Stimulated activated CD8-positive, alpha-beta memory T cell treated with anti-CD3 and anti-CD28 coated beads, Interleukin-15, amount 100 ng/mL, for 24 hours (primary cell): ENCODE measurements at regions not wholly inside any gene's neighbourhood (a gene's known extent, or its start where the extent isn't known, plus 50 kb on each side); places are given as distances from the start of the nearest gene placed in this dataset.

Source experiments
- DNase-seq: peaks from one replicate; pipeline ENCODE4 v3.0.0-alpha.2; 2020; ENCODE audit warnings: low read depth

DNA sequence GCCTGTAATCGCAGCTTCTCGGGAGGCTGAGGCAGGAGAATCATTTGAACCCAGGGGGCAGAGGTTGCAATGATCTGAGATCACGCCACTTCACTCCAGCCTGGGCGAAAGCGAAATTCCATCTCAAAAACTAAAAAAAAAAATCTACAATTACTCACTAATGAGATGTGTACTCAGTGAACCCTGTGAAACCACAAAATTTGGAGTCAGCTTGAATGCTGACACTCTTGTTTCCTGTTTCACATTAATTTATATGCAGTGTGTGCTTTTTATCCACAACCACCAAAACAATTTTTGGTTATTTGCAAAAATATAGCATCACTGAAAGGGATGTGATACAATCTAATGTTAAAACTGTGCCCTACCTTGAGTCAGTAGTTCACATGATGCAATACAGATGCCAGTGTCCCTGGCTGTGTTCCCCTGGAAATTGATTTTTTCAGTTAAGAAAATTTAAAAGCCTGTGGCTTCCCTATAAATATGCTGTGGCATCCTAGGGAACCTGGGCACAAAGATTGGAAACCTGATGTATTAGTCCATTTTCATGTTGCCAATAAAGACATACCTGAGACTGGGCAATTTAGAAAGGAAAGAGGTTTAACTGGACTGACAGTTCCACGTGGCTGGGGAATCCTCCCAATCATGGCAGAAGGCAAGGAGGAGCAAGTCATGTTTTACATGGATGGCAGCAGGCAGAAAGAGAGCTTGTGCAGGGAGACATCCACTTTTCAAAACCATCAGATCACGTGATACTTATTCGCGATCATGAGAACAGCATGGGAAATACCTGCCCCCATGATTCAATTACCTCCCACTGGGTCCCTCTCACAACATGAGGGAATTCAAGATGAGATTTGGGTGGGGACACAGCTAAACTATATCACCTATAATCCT lies 337.5 kb upstream of the NT5C1B start:
- no peak for DNase-seq

DNA sequence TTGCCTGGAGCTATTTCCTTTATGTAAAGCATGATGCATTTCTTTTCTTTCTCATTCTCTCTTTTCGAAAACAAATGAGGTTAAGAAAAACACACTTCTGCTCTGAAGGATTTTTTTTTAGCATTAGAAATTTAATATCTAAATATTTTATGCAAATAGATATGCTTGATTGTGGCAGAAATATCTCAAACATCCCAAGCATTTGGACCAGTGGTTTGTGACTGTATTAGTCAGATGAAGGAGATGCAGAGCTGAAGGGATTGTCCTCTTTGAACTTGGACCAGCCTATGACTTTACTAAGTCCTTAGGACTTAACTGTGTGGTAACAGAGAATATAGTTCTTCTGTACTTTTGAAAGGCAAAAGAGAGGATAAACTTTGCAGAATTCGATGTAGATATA lies 335.9 kb upstream of the NT5C1B start:
- DNase-seq = no peak

DNA sequence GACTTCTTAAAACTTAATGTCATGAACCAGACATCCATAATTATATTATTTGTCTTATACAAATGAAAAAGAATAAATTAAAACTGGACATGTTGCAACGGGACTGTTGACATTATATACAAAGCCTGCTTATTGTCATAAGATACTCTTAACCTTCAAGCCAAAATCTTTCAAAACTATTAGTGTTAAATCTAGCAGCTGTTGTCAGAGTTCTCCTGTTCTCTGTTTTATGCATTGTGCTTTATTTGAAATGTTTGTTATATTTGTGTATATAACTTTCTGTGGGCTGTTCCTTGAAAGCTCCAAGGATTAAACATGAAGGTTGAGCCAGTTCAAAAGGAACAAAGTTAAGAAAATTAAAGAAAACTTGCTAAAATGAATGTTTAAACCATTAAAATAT lies 335.5 kb upstream of the NT5C1B start:
- no peak for DNase-seq

DNA sequence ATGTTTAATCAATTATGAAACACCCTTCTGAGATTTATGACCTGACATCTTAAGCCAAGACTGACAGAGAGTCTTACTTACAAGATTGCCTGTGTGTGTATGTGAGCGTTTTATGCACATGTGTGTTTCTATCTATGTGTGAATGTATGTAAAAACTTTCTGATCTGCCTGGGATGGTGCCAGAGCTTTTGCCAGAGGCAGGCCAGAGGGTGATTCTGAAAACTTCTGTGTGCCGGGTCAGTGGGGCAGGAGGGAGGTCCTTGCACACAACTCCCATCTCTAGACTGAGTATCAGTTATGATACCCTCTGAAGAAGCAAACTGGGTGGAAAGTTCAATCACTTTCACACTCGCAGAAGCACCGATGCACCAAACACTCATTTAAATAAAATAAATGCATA lies 335.0 kb upstream of the NT5C1B start:
- no peak for DNase-seq

DNA sequence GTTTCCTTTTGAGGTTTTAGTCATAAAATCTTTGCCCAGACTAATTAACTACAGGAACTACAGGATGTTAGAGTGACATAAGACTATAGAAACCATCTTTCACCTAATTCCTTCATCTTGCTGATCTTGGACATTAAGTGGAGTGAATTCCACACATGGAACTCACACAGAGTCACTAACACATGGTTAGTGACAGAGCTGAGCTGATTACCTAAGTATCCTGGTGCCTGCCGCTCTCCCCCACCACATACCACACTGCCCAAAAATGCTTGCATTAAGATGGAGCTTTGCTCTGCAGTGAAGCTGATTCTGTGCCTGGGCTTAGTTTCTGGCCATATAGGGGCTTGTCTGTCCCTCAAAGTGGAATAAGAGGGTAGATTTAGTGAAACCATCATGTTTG lies 332.9 kb upstream of the NT5C1B start:
- DNase-seq = no peak

DNA sequence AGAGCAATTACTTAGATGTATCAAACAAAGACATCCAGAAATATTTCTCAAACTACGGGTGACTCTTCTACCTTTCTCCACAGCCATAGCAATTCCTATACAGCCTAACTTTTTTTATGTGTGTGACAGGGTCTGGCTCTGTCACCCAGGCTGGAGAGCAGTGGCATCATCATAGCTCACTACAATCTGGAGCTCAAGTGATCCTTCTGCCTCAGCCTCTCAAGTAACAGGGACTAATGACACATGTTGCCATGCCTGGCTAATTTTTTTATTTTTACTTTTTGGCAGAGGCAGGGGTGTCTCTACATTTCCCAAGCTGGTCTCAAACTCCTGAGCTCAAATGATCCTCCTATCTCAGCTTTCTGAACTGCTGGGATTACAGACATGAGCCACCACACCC lies 328.9 kb upstream of the NT5C1B start:
- DNase-seq = no peak

DNA sequence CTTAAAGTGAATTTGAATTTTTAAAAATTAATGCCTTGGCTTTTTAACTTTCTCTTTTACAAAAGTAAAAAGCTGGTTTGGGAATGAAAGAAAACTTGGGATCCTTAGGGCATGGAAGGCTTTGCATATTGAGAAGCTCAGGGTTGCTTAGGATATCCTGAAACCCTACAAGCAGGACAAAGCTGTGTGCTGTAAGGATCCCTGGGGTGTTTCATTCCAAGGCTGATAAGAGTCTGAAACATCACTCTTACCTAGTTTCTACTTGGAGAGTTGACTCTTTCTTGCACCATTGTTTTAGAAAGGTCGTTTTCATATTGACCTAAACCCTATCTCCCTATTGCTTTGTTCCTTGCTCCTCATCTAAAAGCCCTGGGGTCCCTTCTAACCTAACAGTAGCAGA lies 325.9 kb upstream of the NT5C1B start:
- no peak for DNase-seq

DNA sequence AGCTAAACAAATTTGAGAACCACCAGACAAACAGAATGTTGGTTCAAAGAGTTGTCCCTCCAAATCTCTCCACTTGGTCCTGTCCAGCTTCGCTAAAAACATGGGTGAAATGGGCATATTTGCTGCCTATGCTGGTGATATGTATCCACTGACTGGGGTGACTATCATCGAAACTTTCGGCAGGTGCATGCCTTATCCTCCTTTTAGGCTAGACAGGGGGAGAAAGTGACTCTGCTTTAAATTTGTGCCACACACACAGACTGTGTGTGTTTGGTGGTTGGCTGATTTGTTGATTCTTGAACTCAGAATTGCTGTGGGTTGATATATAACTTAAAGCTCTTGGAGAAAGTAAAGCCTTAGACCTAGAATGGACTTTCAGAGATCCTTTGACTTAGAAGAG lies 324.1 kb upstream of the NT5C1B start:
- no peak for DNase-seq

DNA sequence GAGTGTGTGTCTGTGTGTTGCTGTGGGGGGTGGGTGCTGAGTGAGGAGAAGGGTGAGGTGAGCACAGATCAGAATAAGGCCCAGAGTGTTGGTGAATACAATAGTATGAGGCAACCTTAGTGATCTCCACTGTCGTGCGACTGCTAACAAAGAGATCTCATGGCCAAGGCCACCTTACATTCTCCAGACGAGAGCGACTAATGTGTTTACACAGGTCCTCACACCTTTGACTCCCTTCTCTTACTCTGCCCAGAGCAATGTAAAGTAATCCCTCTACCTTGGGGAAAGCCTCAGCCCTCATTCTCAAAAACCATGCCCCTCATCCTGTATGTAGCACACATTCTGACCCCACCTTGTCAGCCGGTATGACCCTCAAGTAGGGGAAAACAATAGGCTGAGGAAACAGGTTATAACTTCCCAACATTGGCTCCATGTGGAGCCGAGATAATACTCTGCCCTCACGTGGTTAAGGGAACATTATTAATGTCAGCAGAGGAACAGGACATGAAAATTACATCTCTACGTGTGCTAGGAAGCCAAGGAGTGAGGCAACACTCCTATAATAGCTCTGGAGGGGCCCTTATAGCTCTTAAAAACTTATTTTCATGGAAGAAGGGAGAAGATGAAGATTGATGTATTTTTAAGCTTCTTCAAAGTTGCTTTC lies 323.0 kb upstream of the NT5C1B start:
- no peak for DNase-seq

DNA sequence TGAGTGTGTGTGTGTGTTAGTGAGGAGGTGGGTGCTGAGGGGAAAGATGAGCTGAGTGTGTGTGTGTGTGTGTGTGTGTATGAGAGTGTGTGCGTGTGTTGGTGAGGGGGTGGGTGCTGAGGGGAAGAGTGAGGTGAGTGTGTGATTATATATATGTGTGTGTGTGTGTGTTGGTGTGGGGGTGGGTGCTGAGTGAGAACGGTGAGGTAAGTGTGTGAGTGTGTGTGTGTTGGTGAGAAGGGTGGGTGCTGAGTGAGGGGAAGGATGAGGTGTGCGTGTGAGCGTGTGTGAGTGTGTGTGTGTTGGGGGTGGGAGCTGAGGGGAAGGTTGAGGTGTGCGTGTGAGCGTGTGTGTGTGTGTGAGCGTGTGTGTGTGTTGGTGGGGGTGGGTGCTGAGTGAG lies 322.0 kb upstream of the NT5C1B start:
- no peak for DNase-seq

DNA sequence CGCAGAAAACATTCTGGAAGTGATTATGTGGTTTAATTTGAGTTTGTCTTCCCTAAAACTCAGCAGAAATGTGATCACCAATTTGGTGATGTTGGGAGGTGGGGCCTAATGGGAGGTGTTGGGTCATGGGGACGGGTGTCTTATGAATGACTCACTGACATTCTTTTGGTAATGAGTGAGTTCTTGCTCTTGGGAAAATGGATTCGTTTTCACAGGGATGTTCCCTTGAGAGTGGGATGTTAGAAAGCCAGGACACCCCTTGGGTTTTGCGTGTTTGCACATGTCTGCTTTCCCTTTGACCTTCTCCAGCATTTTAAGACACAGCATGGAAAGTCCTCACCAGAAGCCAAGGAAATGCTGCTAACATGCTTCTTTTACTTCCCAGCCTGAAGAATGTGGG lies 321.5 kb upstream of the NT5C1B start:
- DNase-seq = no peak

DNA sequence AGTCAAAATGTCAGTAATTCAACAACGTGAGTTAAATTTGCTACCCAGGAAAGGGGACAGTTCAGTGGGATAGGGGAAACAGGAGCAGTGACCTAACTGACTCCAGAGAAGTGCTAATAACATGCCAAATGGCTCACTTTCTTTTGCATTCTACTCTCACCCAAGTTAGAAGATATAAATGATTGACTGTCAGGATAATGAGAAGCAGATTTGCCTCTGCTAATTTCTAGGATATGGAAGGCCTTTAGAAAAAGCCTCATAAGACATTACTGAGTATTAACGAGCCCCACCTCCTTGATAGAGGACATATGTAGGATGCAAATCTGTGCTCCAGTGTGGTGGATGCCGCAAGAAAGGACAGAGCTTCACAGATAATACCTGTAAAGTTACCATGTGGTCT lies 318.6 kb upstream of the NT5C1B start:
- no peak for DNase-seq

DNA sequence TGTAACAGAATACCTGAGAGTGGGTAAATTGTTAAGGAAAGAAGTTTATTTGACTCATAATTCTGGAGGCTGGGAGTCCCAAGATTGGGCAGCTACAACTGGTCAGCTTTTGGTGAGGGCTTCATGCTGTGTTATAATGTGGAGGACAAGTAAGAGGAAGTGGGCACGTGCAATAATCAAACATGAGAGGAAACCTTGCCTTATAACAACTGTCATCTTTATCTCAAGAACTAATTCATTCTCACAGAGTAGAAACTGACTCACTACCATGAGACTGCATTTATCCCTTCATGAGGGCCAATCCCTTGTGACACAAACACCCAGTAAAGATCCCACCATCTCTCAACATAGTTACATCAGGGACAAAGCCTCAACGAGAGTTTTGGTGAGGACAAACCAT lies 318.1 kb upstream of the NT5C1B start:
- no peak for DNase-seq

DNA sequence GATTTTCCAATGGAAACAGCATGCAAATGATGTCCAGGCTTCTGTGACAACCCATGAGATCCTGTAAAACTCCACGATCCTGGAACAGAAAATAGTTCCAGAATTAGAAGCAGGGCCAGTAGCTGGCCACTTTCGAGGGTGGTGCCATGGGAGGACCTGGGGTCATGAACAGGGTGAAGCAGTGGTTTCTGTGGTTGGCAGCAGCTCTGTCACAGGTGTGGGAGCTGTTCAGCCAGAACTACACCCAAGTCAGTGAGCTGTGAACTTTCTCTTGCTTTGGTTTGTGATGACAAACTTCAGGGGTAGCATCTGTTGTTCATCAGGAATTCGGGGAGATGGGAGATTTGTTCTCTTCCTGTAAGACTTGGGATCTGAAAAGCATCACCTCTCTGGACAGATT lies 314.4 kb upstream of the NT5C1B start:
- DNase-seq = no peak

DNA sequence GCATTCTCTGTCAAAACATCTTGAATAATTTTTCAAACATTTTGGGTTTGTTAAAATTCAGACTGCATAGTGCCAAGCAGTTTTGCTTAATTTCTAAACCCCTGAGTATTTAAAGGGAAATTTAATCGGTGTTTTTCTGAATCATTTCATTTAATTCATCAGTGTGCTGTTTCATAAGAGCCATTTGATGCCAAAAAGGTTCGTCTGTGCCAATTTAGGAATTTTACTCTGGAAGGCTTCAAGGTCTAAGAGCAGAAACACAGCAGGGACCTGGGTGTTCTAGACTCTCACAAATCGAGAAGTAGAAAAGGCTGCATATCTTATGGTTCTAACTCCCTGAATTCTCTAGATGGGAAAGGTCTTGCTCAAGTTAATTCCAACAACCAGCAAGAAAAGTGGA lies 311.9 kb upstream of the NT5C1B start:
- DNase-seq = no peak

DNA sequence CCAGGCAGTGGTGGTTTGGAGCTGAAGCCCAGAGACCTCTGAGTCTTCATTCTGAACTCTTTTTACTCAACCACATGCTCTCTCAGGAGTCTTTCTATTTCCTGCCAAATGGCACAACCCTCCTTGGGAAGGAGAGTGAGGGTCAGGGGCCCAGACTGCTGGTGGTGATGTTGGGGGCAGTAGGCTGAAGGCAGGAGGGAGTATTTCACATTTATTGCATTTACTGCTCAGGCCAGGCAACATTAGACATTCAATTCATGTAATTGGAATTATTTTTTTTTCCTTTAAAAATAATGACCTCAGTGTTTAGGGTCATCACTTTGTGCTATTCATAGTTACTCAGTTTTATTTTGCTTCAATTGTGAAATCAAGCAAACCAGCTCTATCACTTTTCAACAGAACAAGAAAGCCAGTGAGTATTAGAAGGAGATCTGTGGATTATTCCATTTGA lies 311.3 kb upstream of the NT5C1B start:
- DNase-seq = no peak

DNA sequence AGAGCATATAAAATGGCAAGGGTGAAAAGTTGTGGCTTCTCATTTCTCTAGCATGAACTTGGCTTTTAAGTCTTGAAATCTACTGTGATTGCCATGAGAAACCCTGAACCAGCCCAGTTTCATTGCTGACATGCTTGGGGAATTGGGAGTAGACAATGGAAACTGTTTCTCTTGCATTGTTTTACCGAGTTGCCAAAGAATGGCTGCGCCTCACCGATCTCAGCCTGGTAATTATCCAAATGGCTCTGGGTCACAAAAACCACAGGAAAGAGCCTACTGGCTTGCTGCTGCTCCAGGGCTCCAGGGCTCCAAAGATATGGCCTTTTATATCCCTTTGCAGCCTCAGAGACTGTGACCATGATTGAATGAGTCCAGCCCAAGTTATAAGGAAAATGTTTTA lies 310.4 kb upstream of the NT5C1B start:
- DNase-seq = no peak

DNA sequence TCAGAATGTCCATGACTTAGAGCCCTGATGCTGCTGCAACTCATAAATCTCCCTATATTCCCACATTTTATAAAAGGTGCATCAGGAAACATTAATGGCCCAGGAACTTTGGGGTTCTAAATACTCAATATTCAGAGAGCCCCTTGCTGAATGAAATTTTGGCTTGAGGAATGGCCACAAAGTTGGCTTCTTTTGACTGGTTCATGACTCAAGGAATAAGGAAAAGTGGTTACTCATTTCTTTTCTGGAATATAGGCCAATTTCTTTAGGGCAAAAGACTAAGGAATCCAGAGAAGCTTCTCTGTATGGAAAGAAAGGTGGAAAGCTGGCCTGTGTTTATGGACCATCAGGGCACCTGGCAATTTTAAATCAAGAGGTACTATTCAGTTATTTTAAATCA lies 308.9 kb upstream of the NT5C1B start:
- DNase-seq = no peak

DNA sequence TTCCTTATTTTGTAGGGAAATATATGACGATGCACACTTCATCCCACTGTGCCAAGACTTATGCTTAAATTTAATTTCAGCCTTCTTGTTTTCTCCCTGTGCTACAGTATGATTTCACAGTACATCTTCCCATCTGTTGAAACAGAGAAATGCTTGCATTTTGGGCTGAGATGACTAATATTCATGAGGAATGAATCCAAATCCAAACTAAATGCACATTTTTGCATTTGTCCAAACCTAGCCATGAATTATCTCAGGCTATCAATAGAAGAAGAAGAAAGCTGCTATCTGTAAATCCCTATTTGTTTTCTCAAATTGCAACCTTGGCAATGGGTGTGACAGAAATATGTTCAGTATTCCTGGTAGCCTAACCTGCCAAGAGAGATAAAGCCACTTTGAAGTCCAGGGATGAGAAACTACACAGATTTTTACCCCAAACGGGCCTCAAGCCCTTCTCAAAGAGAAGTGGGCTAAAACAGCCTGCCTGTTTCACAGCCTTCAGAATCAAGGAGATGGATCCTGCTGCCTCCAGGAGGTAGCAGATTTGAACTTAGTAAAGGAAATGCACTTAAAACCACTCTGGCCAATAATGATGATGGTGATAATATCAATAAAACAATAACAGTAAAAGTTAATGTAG lies 306.9 kb upstream of the NT5C1B start:
- DNase-seq = no peak

DNA sequence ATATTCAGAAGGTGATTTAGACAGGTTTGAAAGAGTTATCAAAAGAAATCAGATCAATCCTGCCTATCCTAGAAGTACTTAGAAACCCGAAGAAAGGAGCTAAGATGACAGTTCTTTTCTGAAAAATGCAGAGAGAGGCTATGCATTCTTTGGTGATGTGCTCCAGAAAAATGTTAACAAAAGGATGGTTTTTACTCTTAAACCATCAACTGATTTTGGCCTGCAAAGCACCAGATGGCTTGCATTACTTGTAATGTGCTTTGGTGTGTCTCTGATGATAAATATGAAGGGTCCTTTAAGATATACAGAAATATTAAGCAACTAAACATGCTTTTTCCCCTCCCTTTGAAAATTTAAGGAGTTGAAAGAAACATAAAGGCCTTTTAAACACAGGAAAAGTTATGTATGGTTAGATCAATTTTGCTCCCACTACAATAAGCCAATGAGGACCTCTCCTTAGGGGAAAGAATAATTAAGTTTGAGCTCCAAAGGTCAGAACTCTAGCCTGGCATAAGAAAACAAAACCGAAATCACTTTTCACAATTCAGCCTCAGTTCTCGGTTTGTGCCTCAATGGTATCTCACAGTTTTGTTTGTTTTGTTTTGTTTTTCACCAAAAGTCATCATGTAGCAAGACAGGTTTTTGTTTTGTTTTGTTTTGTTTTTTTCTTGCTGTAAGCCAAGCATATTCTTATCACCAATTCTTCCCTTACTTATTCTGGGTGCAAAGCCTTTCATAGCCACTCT lies 302.4 kb upstream of the NT5C1B start:
- DNase-seq = no peak

DNA sequence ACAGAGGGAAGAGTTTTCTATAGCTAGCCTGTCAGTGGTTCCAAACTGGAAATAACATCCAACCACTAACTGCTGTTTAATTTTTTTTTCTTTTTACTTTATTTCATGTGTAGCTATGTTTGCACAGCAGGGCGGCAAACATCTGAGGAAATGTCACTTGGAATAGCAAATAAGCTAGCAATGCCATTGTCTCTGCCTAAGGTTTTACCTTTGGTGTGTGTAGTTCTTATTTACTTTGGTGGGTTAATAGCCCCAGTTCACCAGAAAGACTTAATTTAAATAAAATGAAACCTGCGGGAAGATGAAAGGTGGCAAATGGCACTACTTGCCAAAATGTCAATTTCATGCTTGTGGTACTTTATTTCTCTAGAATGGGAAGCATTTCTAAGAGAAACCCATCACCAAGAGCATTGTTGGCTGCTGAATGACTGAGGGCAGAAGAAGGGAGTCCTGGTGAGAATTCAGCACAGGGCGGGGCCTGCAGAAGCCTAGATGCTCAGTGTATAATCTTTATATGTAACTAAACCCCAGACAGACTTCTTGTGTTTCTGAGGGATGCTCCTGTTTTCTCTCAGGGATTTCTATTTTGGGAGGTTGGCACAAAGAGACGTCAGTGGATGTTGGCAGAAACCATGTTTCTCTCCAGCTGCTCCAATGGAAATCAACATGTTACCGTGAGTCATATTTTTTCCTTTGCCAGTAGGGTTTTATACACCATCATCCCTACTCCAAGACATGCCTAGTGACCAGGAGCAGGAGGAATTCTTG lies 300.4 kb upstream of the NT5C1B start:
- no peak for DNase-seq

DNA sequence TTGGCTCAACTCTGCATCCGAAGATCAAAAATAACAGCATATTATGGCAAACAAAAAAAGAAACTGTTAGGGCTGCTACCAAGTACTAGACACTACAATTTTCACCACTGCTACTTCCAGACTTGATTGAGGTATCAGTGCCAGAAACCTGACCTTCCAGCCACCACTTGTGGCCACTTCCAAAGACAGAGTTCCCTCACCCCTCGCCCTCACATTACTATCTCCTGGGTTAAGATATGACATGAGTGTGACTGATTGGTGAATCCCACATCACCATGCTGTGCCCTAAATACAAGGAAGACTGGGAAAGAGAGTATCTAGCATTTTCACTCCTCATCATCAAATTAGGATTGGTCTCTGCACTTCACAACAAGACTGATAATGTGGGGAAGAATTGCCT lies 296.1 kb upstream of the NT5C1B start:
- DNase-seq = no peak
